Aorta (tissue), 5 donors: ENCODE measurements at regions not wholly inside any gene's neighbourhood (a gene's known extent, or its start where the extent isn't known, plus 50 kb on each side); places are given as distances from the start of the nearest gene placed in this dataset.

Source experiments
- ATAC-seq: fragments of 200-7000 bp; cut with Tn5 transposase; one replicate; pipeline ENCODE4 v1.9.1; 2022; ENCODE audit warnings: moderate library complexity; ENCODE audit not compliant: low FRiP score
- DNase-seq, 2 donors: peaks; one replicate each; pipeline ENCODE4 v3.0.0-alpha.2; 2020
- H3K27ac ChIP-seq, 2 donors: one replicate each; pipeline ENCODE4 v1.5.1; 2013; ENCODE audit warnings: low read length in 2 of 2, mild to moderate bottlenecking in 2 of 2, moderate library complexity in 2 of 2, control low read depth in 1 of 2, inconsistent platforms in 1 of 2, low read depth in 1 of 2
- H3K27me3 ChIP-seq, 2 donors: one replicate each; pipeline ENCODE4 v1.6.1; 2013; ENCODE audit warnings: control low read depth in 1 of 2, low read length in 1 of 2, mild to moderate bottlenecking in 1 of 2, moderate library complexity in 1 of 2; ENCODE audit not compliant: insufficient read depth in 2 of 2, control insufficient read depth in 1 of 2
- H3K36me3 ChIP-seq, 2 donors: one replicate each; pipeline ENCODE4 v1.6.1; 2013; ENCODE audit warnings: control low read depth in 1 of 2, low read length in 1 of 2, mild to moderate bottlenecking in 1 of 2; ENCODE audit not compliant: insufficient read depth in 2 of 2, control insufficient read depth in 1 of 2
- H3K4me1 ChIP-seq, 2 donors: one replicate each; pipeline ENCODE4 v1.6.1; 2013; ENCODE audit warnings: low read length in 2 of 2, control low read depth in 1 of 2, mild to moderate bottlenecking in 1 of 2, moderate library complexity in 1 of 2; ENCODE audit not compliant: insufficient read depth in 2 of 2, control insufficient read depth in 1 of 2
- H3K4me3 ChIP-seq, 2 donors: one replicate each; pipeline ENCODE4 v1.5.1; 2013; ENCODE audit warnings: low read length in 2 of 2, control low read depth in 1 of 2, mild to moderate bottlenecking in 1 of 2
- H3K9me3 ChIP-seq: one replicate; pipeline ENCODE4 v1.6.1; 2013; ENCODE audit warnings: mild to moderate bottlenecking, low read length; ENCODE audit not compliant: control insufficient read depth
- WGBS, 2 donors: extraction: QIAGEN DNeasy Blood & Tissue Kit; methylation state at CpG; one replicate each; pipeline ENCODE4 v1.1.7; 2013; 5-methylcytosine and 5-hydroxymethylcytosine counted together
- intact Hi-C, 2 donors: fragments of 100-400 bp; cut with DNase I; formaldehyde crosslinking; loops; one replicate each; pipeline versions ENCODE4 v1.14.2 to v1.15.0; 2022
- donor health status: healthy with polysubstance abuse.
- donor health status: Bipolar disorder and iron deficiency.
- donor health status: DM: no; HTN: no; CAD: no.
- donor health status: DM: no; HTN: no; CAD: no.
- donor health status: DM: yes; HTN: yes; CAD: no.

GRCh38 chr20:19930426-19930825, 86.7 kb upstream of the NAA20 start:
- 68 to 71% methylated on average over 5 of the region's 5 CpGs for WGBS, 2 donors
- Histone ChIP-seq H3K27me3 (no peaks in the 10 kb centered on the region), H3K4me1 (no peaks in the 10 kb centered on the region), H3K4me3 (no peak overlapping the region), H3K9me3 (no peaks in the 10 kb centered on the region), H3K27ac (no peak overlapping the region), H3K36me3 (no peaks in the 10 kb centered on the region)
- intact Hi-C loops, result no loop called here
- DNase-seq (no peak), ATAC-seq (no peak)

DNA sequence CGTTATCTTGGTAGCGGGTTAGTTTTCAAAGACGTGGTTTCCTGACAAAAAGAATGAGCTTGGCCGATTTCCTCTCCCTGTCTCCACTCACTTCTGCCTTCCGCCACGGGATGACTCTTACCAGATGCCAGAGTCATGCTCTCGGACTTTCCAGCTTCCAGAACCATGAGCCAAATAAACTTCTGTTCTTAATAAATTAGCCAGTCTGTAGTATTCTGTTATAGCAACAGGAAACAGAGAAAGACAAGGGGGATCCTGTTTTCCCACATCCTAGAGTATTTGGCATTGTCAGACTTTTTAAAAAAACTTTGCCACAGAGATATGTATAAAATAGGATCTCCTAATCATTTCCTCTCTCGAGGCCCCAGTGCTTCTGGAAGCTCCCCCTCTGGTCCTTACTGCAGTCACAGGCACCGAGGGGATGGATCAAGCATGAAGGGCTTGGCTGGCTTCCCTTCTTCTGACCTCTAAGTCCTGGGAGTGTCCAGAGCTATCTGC, 84.9 kb upstream of the NAA20 start:
- DNase-seq, result peak in 1 of 2 donors; percentile 74
- Histone ChIP-seq H3K4me3 (no peak overlapping the region), H3K36me3 (no peaks in the 10 kb centered on the region)

GRCh38 chr20:19934792-19935491, 82.2 kb upstream of the NAA20 start:
- 75 to 79% methylated on average over 13 of the region's 13 CpGs for WGBS, 2 donors
- DNase-seq (peak in 1 of 2 donors; percentile 81), ATAC-seq (peak; percentile 47)
- Histone ChIP-seq H3K4me1 (no peaks in the 10 kb centered on the region), H3K27me3 (no peaks in the 10 kb centered on the region), H3K4me3 (no peak overlapping the region), H3K9me3 (no peaks in the 10 kb centered on the region), H3K36me3 (no peaks in the 10 kb centered on the region), H3K27ac (no peak overlapping the region)
- intact Hi-C loops, result loop anchor here in 1 of 2 donors (5.0 kb wide), 1 partner anchor 43 kb away; no protein-coding TSS in a partner anchor

More for the DNA sequence above, 84.9 kb upstream of the NAA20 start:
- 24 to 36% methylated on average over 9 of the region's 9 CpGs for whole genome bisulfite sequencing, 2 donors
- H3K27ac ChIP-seq, result no peak overlapping the region
- H3K27me3 ChIP-seq, result no peaks in the 10 kb centered on the region
- H3K4me1 ChIP-seq, result no peaks in the 10 kb centered on the region
- intact Hi-C loops, result no loop called here
- peak; percentile 60 for ATAC-seq
- no peaks in the 10 kb centered on the region for H3K9me3 ChIP-seq

GRCh38 chr20:19935842-19936241, 81.3 kb upstream of the NAA20 start:
- no peak overlapping the region for H3K27ac ChIP-seq
- H3K36me3 ChIP-seq, result peaks cover 0 to 2% of the 10 kb centered on the region in 2 donors
- no peaks in the 10 kb centered on the region for H3K4me1 ChIP-seq
- DNase-seq, result no peak
- intact Hi-C loops, result loop anchor here in 1 of 2 donors (2.0 to 5.0 kb wide), 2 partner anchors 21 to 44 kb away; no protein-coding TSS in a partner anchor
- 70 to 77% methylated on average over 7 of the region's 7 CpGs for WGBS, 2 donors
- no peak overlapping the region for H3K4me3 ChIP-seq
- no peaks in the 10 kb centered on the region for H3K27me3 ChIP-seq
- no peaks in the 10 kb centered on the region for H3K9me3 ChIP-seq
- ATAC-seq, result no peak

- Histone ChIP-seq H3K4me1 (no peaks in the 10 kb centered on the region), H3K27ac (no peak overlapping the region), H3K27me3 (no peaks in the 10 kb centered on the region), H3K9me3 (no peaks in the 10 kb centered on the region), H3K36me3 (peaks cover 0 to 3% of the 10 kb centered on the region in 2 donors), H3K4me3 (no peak overlapping the region)
- ATAC-seq (no peak), DNase-seq (no peak)
- 91 to 94% methylated on average over 8 of the region's 8 CpGs for WGBS, 2 donors
- intact Hi-C loops, result loop anchor here in 1 of 2 donors (2.0 to 5.0 kb wide), 2 partner anchors 20 to 44 kb away; no protein-coding TSS in a partner anchor
Observed at GRCh38 chr20:19936466-19937200, 80.5 kb upstream of the NAA20 start.

DNA sequence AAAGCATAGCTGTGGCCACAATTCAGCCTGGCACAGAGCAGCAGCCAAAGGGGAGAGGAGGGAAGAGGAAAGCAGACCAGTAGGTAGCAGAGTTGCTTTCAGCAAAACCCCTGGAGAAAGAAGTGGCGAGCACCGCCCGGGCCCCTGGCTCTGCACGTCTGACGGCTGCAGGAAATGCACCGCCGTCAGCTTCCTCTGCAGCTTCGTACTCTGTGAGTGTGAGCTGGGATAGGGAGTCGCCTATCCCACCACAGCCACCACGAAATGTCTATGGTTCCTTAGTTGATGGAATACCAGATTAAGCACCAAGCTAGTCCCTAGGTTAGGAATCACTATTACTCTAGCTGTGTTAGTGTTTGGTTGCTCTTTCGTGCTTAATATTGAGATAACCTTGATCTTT, 79.9 kb upstream of the NAA20 start:
- ATAC-seq (peak; percentile 49), DNase-seq (peak in 1 of 2 donors; percentile 65)
- H3K4me1 ChIP-seq, result no peaks in the 10 kb centered on the region
- no peaks in the 10 kb centered on the region for H3K9me3 ChIP-seq
- peaks cover 0 to 3% of the 10 kb centered on the region in 2 donors for H3K36me3 ChIP-seq
- H3K4me3 ChIP-seq, result no peak overlapping the region
- WGBS, 2 donors, result 78% methylated on average over 11 of the region's 11 CpGs
- intact Hi-C loops, result loop anchor here in 1 of 2 donors (2.0 to 5.0 kb wide), 2 partner anchors 20 to 45 kb away; no protein-coding TSS in a partner anchor
- H3K27me3 ChIP-seq, result no peaks in the 10 kb centered on the region
- H3K27ac ChIP-seq, result no peak overlapping the region

DNA sequence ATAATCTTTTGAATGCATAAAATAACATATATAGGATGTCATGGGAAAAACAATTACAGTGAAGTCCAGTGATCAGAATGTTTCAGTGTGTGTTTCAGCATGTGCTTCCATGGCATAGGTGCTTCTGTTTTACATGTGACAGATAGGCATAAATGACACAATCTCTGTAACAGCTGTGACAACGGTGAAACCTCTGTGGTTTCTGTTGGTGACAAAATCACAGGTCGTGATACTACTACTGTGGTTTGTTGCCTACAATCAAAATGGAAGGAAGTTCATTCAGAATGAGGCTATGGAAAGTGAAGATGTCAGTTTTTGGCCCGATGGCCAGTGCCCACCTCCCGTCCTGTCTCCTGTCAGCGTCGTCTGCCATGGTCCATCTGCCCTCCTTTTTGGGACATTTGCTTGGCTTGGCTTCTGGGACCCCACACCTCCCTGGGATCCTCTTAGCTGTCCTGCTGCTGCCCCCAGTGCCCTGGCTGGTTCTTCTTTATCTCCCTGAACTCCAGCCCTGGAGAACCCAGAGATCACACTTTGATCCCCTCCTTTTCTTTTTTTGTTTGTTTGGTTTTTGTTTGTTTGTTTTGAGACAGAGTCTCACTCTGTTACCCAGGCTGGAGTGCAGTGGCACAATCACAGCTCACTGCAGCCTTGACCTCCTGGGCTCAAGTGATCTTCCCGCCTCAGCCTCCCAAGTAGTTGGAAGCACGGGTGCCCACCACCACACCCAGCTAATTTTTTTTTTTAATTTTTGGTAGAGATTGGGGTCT, 79.3 kb upstream of the NAA20 start:
- H3K4me1 ChIP-seq, result no peaks in the 10 kb centered on the region

GRCh38 chr20:19938421-19939090, 78.6 kb upstream of the NAA20 start:
- Histone ChIP-seq H3K36me3 (peaks cover 0 to 3% of the 10 kb centered on the region in 2 donors), H3K4me3 (no peak overlapping the region), H3K27ac (no peak overlapping the region), H3K27me3 (no peaks in the 10 kb centered on the region), H3K4me1 (no peaks in the 10 kb centered on the region), H3K9me3 (no peaks in the 10 kb centered on the region)
- WGBS, 2 donors, result 96 to 97% methylated on average over 4 of the region's 4 CpGs
- DNase-seq (no peak), ATAC-seq (no peak)
- intact Hi-C loops, result loop anchor here in 1 of 2 donors (5.0 kb wide), 1 partner anchor 46 kb away; no protein-coding TSS in a partner anchor

More for the DNA sequence above, 79.3 kb upstream of the NAA20 start:
- 88 to 91% methylated on average over 8 of the region's 8 CpGs for WGBS, 2 donors
- no peak overlapping the region for H3K4me3 ChIP-seq
- DNase-seq, result no peak
- no peaks in the 10 kb centered on the region for H3K27me3 ChIP-seq
- ATAC-seq, result no peak
- H3K27ac ChIP-seq, result no peak overlapping the region
- peaks cover 0 to 3% of the 10 kb centered on the region in 2 donors for H3K36me3 ChIP-seq
- no peaks in the 10 kb centered on the region for H3K9me3 ChIP-seq
- intact Hi-C loops, result loop anchor here in 1 of 2 donors (2.0 to 5.0 kb wide), 2 partner anchors 19 to 46 kb away; no protein-coding TSS in a partner anchor
